ENCODE measurements at regions not wholly inside any gene's neighbourhood (a gene's known extent, or its start where the extent isn't known, plus 50 kb on each side); places are given as distances from the start of the nearest gene placed in this dataset.
"Not testable (repeated sequence)": the region's sequence is repeated elsewhere in the genome, so short reads cannot be mapped to it uniquely, and the experiment has no call there.

DNA sequence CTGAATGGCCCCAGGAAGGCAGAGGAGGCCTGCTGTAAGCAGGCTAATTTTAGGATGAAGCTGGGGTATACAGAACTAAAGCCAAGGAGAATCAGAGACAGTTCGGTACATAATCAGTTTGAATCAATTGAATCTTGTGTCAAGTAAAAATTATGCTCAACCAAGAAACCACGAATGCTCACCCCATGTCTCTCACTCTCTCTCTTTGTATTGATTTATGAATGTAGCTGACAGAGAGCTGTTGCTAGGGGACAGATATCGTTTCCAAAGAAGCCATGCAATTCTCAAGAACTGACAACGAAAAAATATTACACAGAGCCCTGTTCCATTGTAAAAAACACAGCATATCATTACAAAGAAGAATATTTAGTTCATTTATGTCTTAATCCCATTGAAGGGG lies 151.1 kb upstream of the PKP2 start:
- TF ChIP-seq, protein P1, sequence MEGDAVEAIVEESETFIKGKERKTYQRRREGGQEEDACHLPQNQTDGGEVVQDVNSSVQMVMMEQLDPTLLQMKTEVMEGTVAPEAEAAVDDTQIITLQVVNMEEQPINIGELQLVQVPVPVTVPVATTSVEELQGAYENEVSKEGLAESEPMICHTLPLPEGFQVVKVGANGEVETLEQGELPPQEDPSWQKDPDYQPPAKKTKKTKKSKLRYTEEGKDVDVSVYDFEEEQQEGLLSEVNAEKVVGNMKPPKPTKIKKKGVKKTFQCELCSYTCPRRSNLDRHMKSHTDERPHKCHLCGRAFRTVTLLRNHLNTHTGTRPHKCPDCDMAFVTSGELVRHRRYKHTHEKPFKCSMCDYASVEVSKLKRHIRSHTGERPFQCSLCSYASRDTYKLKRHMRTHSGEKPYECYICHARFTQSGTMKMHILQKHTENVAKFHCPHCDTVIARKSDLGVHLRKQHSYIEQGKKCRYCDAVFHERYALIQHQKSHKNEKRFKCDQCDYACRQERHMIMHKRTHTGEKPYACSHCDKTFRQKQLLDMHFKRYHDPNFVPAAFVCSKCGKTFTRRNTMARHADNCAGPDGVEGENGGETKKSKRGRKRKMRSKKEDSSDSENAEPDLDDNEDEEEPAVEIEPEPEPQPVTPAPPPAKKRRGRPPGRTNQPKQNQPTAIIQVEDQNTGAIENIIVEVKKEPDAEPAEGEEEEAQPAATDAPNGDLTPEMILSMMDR (IDR thresholded peaks at IDR 0.05; ENCODE audit: insufficient read depth, low read length) = no peak
- no peak for DNase-seq (ENCODE audit: low read depth)
- H3K4me3 ChIP-seq (ENCODE audit: low read depth, low read length) = no peak overlapping the region

DNA sequence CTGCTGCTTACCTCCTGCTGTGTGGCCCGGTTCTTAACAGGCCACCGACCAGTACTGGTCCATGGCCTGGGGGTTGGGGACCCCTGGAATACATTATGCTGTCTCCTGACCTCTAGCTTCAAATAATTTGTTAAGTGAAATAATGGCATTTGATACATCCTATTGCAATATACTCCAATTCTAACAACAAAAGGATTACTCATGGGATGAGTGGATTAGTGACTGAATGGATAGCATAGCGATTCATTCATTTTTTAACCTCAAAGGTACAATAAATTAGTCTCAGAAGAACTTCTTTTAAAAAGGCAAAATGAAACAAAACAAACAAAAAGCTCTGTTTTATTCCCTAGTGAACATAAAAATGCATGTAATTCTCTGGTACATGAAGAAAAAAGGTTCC lies 147.9 kb upstream of the PKP2 start:
- DNase-seq (ENCODE audit: low read depth) = no peak
- no peak overlapping the region for H3K4me3 ChIP-seq (ENCODE audit: low read depth, low read length)
- TF ChIP-seq, protein P1 (IDR thresholded peaks at IDR 0.05; ENCODE audit: insufficient read depth, low read length) = no peak

DNA sequence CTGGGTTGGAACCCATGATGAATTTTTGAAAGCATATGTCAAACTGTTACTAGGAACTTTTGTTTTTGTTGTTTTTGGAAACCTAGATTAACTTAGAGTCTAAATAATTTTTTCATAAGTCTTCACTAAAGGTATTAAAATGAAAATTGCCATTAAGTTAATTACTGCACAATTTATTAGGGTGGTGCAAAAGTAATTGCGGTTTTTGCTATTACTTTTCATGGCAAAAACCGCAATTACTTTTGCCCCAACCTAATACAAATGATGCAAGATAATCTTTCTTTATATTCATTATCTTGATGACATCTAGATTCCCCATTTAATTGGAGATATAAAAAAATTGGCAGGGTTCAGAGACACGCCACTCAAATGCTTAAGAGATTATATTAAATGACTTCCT lies 145.0 kb upstream of the PKP2 start:
- TF ChIP-seq, protein P1 (IDR thresholded peaks at IDR 0.05; ENCODE audit: insufficient read depth, low read length) = no peak
- no peak for DNase-seq (ENCODE audit: low read depth)

DNA sequence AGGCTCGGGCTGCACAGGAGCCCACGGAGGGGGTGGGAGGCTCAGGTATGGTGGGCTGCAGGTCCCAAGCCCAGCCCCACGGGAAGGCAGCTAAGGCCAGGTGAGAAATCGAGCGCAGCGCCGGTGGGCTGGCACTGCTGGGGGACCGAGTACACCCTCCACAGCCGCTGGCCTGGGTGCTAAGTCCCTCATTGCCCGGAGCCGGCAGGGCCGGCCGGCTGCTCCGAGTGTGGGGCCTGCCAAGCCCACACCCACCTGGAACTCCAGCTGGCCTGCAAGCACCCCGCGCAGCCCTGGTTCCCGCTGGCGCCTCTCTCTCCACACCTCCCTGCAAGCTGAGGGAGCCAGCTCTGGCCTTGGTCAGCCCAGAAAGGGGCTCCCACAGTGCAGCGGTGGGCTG lies 137.4 kb upstream of the PKP2 start:
- not testable (repeated sequence) for H3K4me3 ChIP-seq (ENCODE audit: low read depth, low read length); DNase-seq (ENCODE audit: low read depth)

More for the DNA sequence above, 145.0 kb upstream of the PKP2 start:
- no peak overlapping the region for H3K4me3 ChIP-seq (ENCODE audit: low read depth, low read length)

DNA sequence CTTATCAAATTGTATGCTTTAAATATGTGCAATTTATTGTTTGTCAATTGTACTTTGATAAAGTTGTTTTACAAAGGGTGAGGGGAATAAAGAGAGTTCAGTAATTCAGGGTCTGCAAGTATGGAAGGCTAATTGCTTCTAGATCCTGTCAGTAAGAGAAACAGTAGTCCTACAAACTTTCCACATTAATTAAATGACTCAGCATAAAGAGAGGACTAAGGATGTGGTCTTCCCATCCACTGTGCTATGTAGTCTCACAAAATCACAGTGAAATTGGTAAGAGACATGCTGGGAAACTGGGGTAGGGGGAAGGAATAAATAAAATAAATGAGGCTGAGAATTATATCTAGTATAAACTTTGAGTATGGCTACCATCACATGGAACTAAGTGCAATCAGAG lies 130.2 kb upstream of the PKP2 start:
- TF ChIP-seq, protein P1 (IDR thresholded peaks at IDR 0.05; ENCODE audit: insufficient read depth, low read length) = no peak
- no peak for DNase-seq (ENCODE audit: low read depth)
- no peak overlapping the region for H3K4me3 ChIP-seq (ENCODE audit: low read depth, low read length)

DNA sequence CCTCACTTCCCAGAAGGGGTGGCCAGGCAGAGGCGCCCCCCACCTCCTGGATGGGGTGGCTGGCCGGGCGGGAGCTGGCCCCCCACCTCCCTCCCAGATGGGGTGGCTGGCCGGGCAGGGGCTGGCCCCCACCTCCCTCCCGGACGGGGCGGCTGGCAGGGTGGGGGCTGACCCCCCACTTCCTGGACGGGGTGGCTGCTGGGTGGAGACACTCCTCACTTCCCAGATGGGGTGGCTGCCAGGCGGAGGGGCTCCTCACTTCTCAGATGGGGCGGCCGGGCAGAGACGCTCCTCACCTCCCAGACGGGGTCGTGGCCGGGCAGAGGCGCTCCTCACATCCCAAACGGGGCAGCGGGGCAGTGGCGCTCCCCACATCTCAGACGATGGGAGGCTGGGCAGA lies 126.1 kb upstream of the PKP2 start:
- H3K4me3 ChIP-seq (ENCODE audit: low read depth, low read length); DNase-seq (ENCODE audit: low read depth): not testable (repeated sequence)

GRCh38 chr12:33017029-33017428 lies 120.5 kb upstream of the PKP2 start:
- DNase-seq (ENCODE audit: low read depth); H3K4me3 ChIP-seq (ENCODE audit: low read depth, low read length): not testable (repeated sequence)

- no peak for DNase-seq (ENCODE audit: low read depth)
- no peak overlapping the region for H3K4me3 ChIP-seq (ENCODE audit: low read depth, low read length)
- TF ChIP-seq, protein P1 (IDR thresholded peaks at IDR 0.05; ENCODE audit: insufficient read depth, low read length) = no peak
Observed at GRCh38 chr12:33012226-33012625, 115.6 kb upstream of the PKP2 start.

DNA sequence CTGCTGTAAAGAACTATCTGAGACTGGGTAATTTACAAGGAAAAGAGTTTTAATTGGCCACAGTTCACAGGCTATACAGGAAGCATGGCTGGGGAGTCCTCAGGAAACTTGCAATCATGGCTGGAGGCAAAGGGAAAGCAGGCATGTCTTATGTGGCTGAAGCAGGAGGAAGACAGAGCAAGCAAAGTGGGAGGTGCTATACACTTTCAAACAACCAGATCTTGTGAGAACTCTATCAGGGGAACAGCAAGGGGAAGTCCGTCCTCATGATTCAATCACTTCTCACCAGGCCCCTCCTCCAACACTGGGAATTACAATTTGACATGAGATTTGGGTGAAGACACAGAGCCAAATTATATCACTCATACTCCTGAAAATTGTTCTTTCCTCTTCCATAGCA lies 109.5 kb upstream of the PKP2 start:
- no peak overlapping the region for H3K4me3 ChIP-seq (ENCODE audit: low read depth, low read length)
- TF ChIP-seq, protein P1 (IDR thresholded peaks at IDR 0.05; ENCODE audit: insufficient read depth, low read length) = no peak
- no peak for DNase-seq (ENCODE audit: low read depth)

All from fibroblast of the aortic adventitia (primary cell).